ENCODE measurements at regions not wholly inside any gene's neighbourhood (a gene's known extent, or its start where the extent isn't known, plus 50 kb on each side); places are given as distances from the start of the nearest gene placed in this dataset.

DNA sequence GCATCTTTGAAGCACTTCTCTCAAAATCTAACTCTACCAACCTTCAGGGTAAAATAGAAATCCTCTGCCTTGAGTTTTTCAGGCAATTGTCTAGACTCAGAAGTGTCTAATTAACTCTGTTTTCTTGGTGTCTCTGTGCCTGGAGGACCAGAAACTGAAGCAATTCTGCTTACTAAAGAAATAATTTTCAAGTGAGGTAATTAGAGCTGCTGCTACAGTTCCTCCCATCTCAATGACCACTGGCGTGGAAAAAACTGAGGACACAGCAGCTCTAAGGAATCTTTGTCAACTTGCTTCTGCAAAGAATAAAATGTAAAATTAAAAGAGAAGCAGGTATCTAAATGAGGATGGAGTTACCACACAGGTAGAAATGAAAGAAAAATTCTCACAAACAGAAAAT is 785.0 kb downstream of the PRELID2 start:
- no peak for TF ChIP-seq CTCF (IDR thresholded peaks at IDR 0.05)
- Histone ChIP-seq H3K9ac (no peak overlapping the region), H3K27me3 (ENCODE audit: control insufficient read depth, insufficient read depth, low read length) (no peaks in the 10 kb centered on the region), H3K79me2 (no peaks in the 10 kb centered on the region), H3K9me3 (ENCODE audit: control insufficient read depth, low read length) (no peaks in the 10 kb centered on the region), H3K4me1 (no peaks in the 10 kb centered on the region), H3K27ac (no peak overlapping the region), H3K36me3 (ENCODE audit: control insufficient read depth, insufficient read depth, low read length) (no peaks in the 10 kb centered on the region), H2AFZ (no peak overlapping the region), H3K4me3 (ENCODE audit: low read depth, low read length) (no peak overlapping the region), H3K4me2 (ENCODE audit: low read length) (no peak overlapping the region)

DNA sequence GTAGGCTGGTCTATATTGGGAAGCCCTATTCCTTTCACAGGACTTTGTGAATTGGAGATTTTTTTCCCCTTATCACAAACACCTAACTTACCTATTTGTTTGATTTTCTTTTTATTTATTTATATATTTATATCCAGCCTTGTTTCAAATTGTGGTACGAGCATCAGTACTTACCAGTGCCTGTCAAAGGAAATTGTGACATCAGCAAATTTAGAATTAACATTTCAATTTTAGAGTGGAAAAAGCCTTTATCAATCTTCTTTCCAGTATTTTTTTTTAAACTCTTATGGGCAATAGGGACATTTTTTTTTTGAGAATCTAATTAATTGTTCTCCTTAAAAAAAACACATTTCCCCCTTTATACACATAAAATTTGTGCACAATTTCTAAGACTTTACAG is 790.2 kb downstream of the PRELID2 start:
- Histone ChIP-seq H3K27me3 (ENCODE audit: control insufficient read depth, insufficient read depth, low read length) (no peaks in the 10 kb centered on the region), H3K4me3 (ENCODE audit: low read depth, low read length) (no peak overlapping the region), H3K4me1 (no peaks in the 10 kb centered on the region), H2AFZ (no peak overlapping the region), H3K79me2 (no peaks in the 10 kb centered on the region), H3K9me3 (ENCODE audit: control insufficient read depth, low read length) (no peaks in the 10 kb centered on the region), H3K4me2 (ENCODE audit: low read length) (no peak overlapping the region), H3K9ac (no peak overlapping the region), H3K36me3 (ENCODE audit: control insufficient read depth, insufficient read depth, low read length) (no peaks in the 10 kb centered on the region), H3K27ac (no peak overlapping the region)
- no peak for TF ChIP-seq CTCF (IDR thresholded peaks at IDR 0.05)

DNA sequence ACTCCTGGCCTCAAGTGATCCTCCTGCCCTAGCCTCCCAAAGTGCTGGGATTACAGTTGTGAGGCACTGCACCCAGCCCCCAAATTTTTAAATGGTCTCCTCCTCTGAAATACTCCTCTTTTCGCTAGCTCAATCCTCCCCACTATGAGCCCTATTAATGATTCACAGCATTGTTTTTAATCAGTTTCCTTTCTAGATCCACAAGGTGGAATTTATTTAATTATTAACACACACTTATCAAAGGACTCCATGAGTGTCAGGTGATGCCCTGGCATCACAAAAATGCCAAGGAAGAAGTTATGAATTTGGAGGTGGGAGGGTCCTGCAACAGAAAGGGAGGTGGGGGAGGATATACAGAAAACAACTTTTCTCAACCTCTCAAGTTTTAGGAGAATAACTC is 806.5 kb downstream of the PRELID2 start:
- no peak overlapping the region for H3K4me3 ChIP-seq (ENCODE audit: low read depth, low read length)
- H3K9ac ChIP-seq: no peak overlapping the region
- no peak overlapping the region for H2AFZ ChIP-seq
- no peak for TF ChIP-seq CTCF (IDR thresholded peaks at IDR 0.05)
- no peaks in the 10 kb centered on the region for H3K4me1 ChIP-seq
- H3K79me2 ChIP-seq: no peaks in the 10 kb centered on the region
- H3K4me2 ChIP-seq (ENCODE audit: low read length): no peak overlapping the region
- no peak overlapping the region for H3K27ac ChIP-seq
- no peaks in the 10 kb centered on the region for H3K9me3 ChIP-seq (ENCODE audit: control insufficient read depth, low read length)
- no peaks in the 10 kb centered on the region for H3K36me3 ChIP-seq (ENCODE audit: control insufficient read depth, insufficient read depth, low read length)
- no peaks in the 10 kb centered on the region for H3K27me3 ChIP-seq (ENCODE audit: control insufficient read depth, insufficient read depth, low read length)

- Histone ChIP-seq H3K36me3 (ENCODE audit: control insufficient read depth, insufficient read depth, low read length) (no peaks in the 10 kb centered on the region), H3K27ac (no peak overlapping the region), H3K9ac (no peak overlapping the region), H3K4me2 (ENCODE audit: low read length) (no peak overlapping the region), H2AFZ (no peak overlapping the region), H3K4me3 (ENCODE audit: low read depth, low read length) (no peak overlapping the region), H3K79me2 (no peaks in the 10 kb centered on the region), H3K27me3 (ENCODE audit: control insufficient read depth, insufficient read depth, low read length) (no peaks in the 10 kb centered on the region), H3K4me1 (no peaks in the 10 kb centered on the region), H3K9me3 (ENCODE audit: control insufficient read depth, low read length) (no peaks in the 10 kb centered on the region)
- TF ChIP-seq CTCF (IDR thresholded peaks at IDR 0.05): no peak
These were observed 807.9 kb downstream of the PRELID2 start for GRCh38 chr5:145027286-145027685.

- no peaks in the 10 kb centered on the region for H3K9me3 ChIP-seq (ENCODE audit: control insufficient read depth, low read length)
- no peak for TF ChIP-seq CTCF (IDR thresholded peaks at IDR 0.05)
- no peaks in the 10 kb centered on the region for H3K36me3 ChIP-seq (ENCODE audit: control insufficient read depth, insufficient read depth, low read length)
- H3K79me2 ChIP-seq: no peaks in the 10 kb centered on the region
- no peak overlapping the region for H3K4me2 ChIP-seq (ENCODE audit: low read length)
- no peak overlapping the region for H3K9ac ChIP-seq
- no peak overlapping the region for H3K4me3 ChIP-seq (ENCODE audit: low read depth, low read length)
- no peak overlapping the region for H2AFZ ChIP-seq
- no peaks in the 10 kb centered on the region for H3K4me1 ChIP-seq
- H3K27ac ChIP-seq: no peak overlapping the region
- H3K27me3 ChIP-seq (ENCODE audit: control insufficient read depth, insufficient read depth, low read length): no peaks in the 10 kb centered on the region
These were observed 809.4 kb downstream of the PRELID2 start for GRCh38 chr5:145025775-145026174.

Data from parathyroid adenoma (tissue), 2 donors.